A549 (cell line): ENCODE measurements at regions not wholly inside any gene's neighbourhood (a gene's known extent, or its start where the extent isn't known, plus 50 kb on each side); places are given as distances from the start of the nearest gene placed in this dataset.

Experiments used
- CEBPB ChIP-seq, 2 experiments: fragments of >200 bp in 1 of 2; sonication (Bioruptor Twin) in 1 of 2; formaldehyde crosslinking in 1 of 2; IDR thresholded peaks; 2 replicates each; pipeline ENCODE4 v1.6.1; 2012 to 2016
- CHD2 ChIP-seq: fragments of 150-350 bp; IDR thresholded peaks from 2 replicates; pipeline ENCODE4 v1.6.1; 2014; ENCODE audit warnings: low read length; ENCODE audit not compliant: partially characterized antibody
- CTCF ChIP-seq: fragments of >200 bp; sonication (Bioruptor Twin); formaldehyde crosslinking; IDR thresholded peaks from 3 replicates; pipeline ENCODE4 v1.5.1; 2016
- EP300 ChIP-seq, 2 experiments: fragments of >200 bp; sonication (Bioruptor Twin); formaldehyde crosslinking; IDR thresholded peaks; 2 replicates in 1 of 2; 3 replicates in 1 of 2; pipeline ENCODE4 v1.6.1; 2016 to 2017
- HDAC2 ChIP-seq: fragments of 200-600 bp; sonication (generic); IDR thresholded peaks from 2 replicates; pipeline ENCODE4 v1.6.1; 2016
- HMGXB4 ChIP-seq: fragments of 250-450 bp; sonication (Bioruptor Pico); IDR thresholded peaks from 2 replicates; pipeline ENCODE4 v1.5.0; 2021; ENCODE audit warnings: mild to moderate bottlenecking, moderate library complexity, borderline replicate concordance
- MAX ChIP-seq: IDR thresholded peaks from 2 replicates; pipeline ENCODE4 v1.6.1; 2012
- POLR2A ChIP-seq: IDR thresholded peaks from 2 replicates; pipeline ENCODE4 v1.6.1; 2012; ENCODE audit warnings: mild to moderate bottlenecking, low read length
- RAD21 ChIP-seq, 2 experiments: fragments of >200 bp in 1 of 2; sonication (Bioruptor Twin) in 1 of 2; formaldehyde crosslinking in 1 of 2; IDR thresholded peaks in 1 of 2; conservative IDR thresholded peaks in 1 of 2; 2 replicates in 1 of 2; 3 replicates in 1 of 2; pipeline ENCODE4 v1.6.1; 2012 to 2018; ENCODE audit warnings: inconsistent platforms in 1 of 2
- SMC3 ChIP-seq: fragments of >200 bp; sonication (Bioruptor Twin); formaldehyde crosslinking; IDR thresholded peaks from 3 replicates; pipeline ENCODE4 v1.6.1; 2018; ENCODE audit warnings: inconsistent platforms
- ZC3H11A ChIP-seq: fragments of 450-650 bp; IDR thresholded peaks from 2 replicates; pipeline ENCODE4 v1.6.1; 2014; ENCODE audit warnings: antibody characterized with exemption, mild to moderate bottlenecking

GRCh38 chr1:244137725-244138124 lies 86.6 kb downstream of the ZBTB18 start:
- TF ChIP-seq SMC3, result no peak
- TF ChIP-seq CTCF, result no peak
- TF ChIP-seq HDAC2, result no peak
- TF ChIP-seq EP300 (IDR thresholded peaks at IDR 0.05), result no peak
- no peak for TF ChIP-seq CEBPB (IDR thresholded peaks at IDR 0.05)
- no peak for TF ChIP-seq ZC3H11A
- no peak for TF ChIP-seq MAX
- no peak for TF ChIP-seq CHD2
- TF ChIP-seq HMGXB4 (CRISPR knock-in tag), result no peak
- no peak for TF ChIP-seq POLR2A
- TF ChIP-seq RAD21 (conservative IDR thresholded peaks at IDR 0.05 in 1 of 2, IDR thresholded peaks at IDR 0.05 in 1 of 2), result no peak
